ENCODE measurements at regions not wholly inside any gene's neighbourhood (a gene's known extent, or its start where the extent isn't known, plus 50 kb on each side); places are given as distances from the start of the nearest gene placed in this dataset.

GRCh38 chr5:117436846-117437245, 862.2 kb upstream of the SEMA6A start:
- no peak for TF ChIP-seq CTCF (IDR thresholded peaks at IDR 0.05; ENCODE audit: low read depth, low read length, poor library complexity, severe bottlenecking)
- no peak for TF ChIP-seq EZH2phosphoT487 (IDR thresholded peaks at IDR 0.05; ENCODE audit: borderline replicate concordance, low read length)
